Keratinocyte (primary cell): ENCODE measurements at regions not wholly inside any gene's neighbourhood (a gene's known extent, or its start where the extent isn't known, plus 50 kb on each side); places are given as distances from the start of the nearest gene placed in this dataset.

Source experiments
- DNase-seq: peaks from one replicate; pipeline ENCODE4 v3.0.0-alpha.2; 2011; ENCODE audit warnings: low read depth, missing footprints, low spot score
- FAIRE-seq: peaks from 2 replicates; lab custom pipeline; 2011; peaks lifted over from hg19 to GRCh38; lab: Jason Lieb, UNC
- H2AFZ ChIP-seq: 2 replicates; pipeline ENCODE4 v1.6.0; 2012; ENCODE audit warnings: low read length, control low read depth, inconsistent platforms; ENCODE audit not compliant: control insufficient read depth
- H3K27ac ChIP-seq: 2 replicates; pipeline ENCODE4 v1.5.1; 2011; ENCODE audit warnings: low read length; ENCODE audit not compliant: control insufficient read depth, insufficient read depth
- H3K27me3 ChIP-seq: 3 replicates; pipeline ENCODE4 v1.6.0; 2011; ENCODE audit warnings: low read length; ENCODE audit not compliant: control insufficient read depth, insufficient read depth; ENCODE audit errors: extremely low read depth
- H3K36me3 ChIP-seq, 2 experiments: 2 replicates in 1 of 2; 3 replicates in 1 of 2; pipeline ENCODE4 v1.5.1; 2011; ENCODE audit warnings: low read length in 2 of 2, mild to moderate bottlenecking in 1 of 2; ENCODE audit not compliant: control insufficient read depth in 2 of 2, insufficient read depth in 2 of 2; ENCODE audit errors: extremely low read depth in 1 of 2
- H3K4me1 ChIP-seq: 3 replicates; pipeline ENCODE4 v1.5.1; 2011; ENCODE audit warnings: low read length; ENCODE audit not compliant: control insufficient read depth, insufficient read depth; ENCODE audit errors: extremely low read depth
- H3K4me2 ChIP-seq: 3 replicates; pipeline ENCODE4 v1.6.0; 2011; ENCODE audit warnings: low read depth, low read length; ENCODE audit not compliant: control insufficient read depth, insufficient read depth; ENCODE audit errors: extremely low read depth
- H3K4me3 ChIP-seq, 3 experiments: fragments of 200-600 bp in 1 of 3; sonication (generic) in 1 of 3; 2 replicates in 2 of 3; 3 replicates in 1 of 3; pipeline ENCODE4 v1.5.1; 2011 to 2016; ENCODE audit warnings: low read length in 3 of 3, mild to moderate bottlenecking in 3 of 3, control low read depth in 2 of 3, inconsistent platforms in 1 of 3, low read depth in 1 of 3, mixed read lengths in 1 of 3, mixed run types in 1 of 3, moderate library complexity in 1 of 3; ENCODE audit not compliant: control insufficient read depth in 2 of 3, insufficient read depth in 2 of 3; ENCODE audit errors: extremely low read depth in 1 of 3
- H3K79me2 ChIP-seq: 2 replicates; pipeline ENCODE4 v1.6.0; 2012; ENCODE audit warnings: low read length; ENCODE audit not compliant: control insufficient read depth, insufficient read depth
- H3K9ac ChIP-seq: 3 replicates; pipeline ENCODE4 v1.6.0; 2011; ENCODE audit warnings: low read length; ENCODE audit not compliant: control insufficient read depth, insufficient read depth; ENCODE audit errors: extremely low read depth
- H3K9me1 ChIP-seq: 3 replicates; pipeline ENCODE4 v1.6.0; 2011; ENCODE audit warnings: low read length; ENCODE audit not compliant: control insufficient read depth, insufficient read depth; ENCODE audit errors: extremely low read depth
- H3K9me3 ChIP-seq: 2 replicates; pipeline ENCODE4 v1.5.1; 2012; ENCODE audit warnings: low read depth, low read length; ENCODE audit not compliant: control insufficient read depth
- H4K20me1 ChIP-seq: 3 replicates; pipeline ENCODE4 v1.6.0; 2011; ENCODE audit warnings: low read length; ENCODE audit not compliant: control insufficient read depth, insufficient read depth; ENCODE audit errors: extremely low read depth
- CTCF ChIP-seq, 3 experiments: IDR thresholded peaks in 1 of 3; conservative IDR thresholded peaks in 1 of 3; optimal IDR thresholded peaks in 1 of 3; 2 replicates in 2 of 3; 3 replicates in 1 of 3; pipeline versions ENCODE3 to v1.5.1; 2011; ENCODE audit warnings: low read length in 3 of 3, mild to moderate bottlenecking in 3 of 3, moderate library complexity in 2 of 3, control low read depth in 1 of 3, inconsistent platforms in 1 of 3; ENCODE audit not compliant: insufficient read depth in 2 of 3; ENCODE audit errors: extremely low read depth in 1 of 3
- EZH2 ChIP-seq: IDR thresholded peaks from one replicate; pipeline ENCODE4 v1.6.1; 2012; ENCODE audit warnings: inconsistent platforms, mild to moderate bottlenecking, low read length, moderate library complexity
- dilution Hi-C: fragments of 300-500 bp; cut with MboI; formaldehyde crosslinking; loops from one replicate; pipeline ENCODE4 v1.7.0; 2020; ENCODE audit warnings: low sequenced_read_pairs; ENCODE audit not compliant: extremely low pct_ligation_motif_present

GRCh38 chr6:66478705-66479104 lies 771.7 kb upstream of the EYS start:
- Histone ChIP-seq H3K36me3 (no peaks in the 10 kb centered on the region), H3K9me1 (no peaks in the 10 kb centered on the region), H3K27ac (no peak overlapping the region), H3K9ac (no peak overlapping the region), H3K27me3 (no peaks in the 10 kb centered on the region), H3K4me3 (no peak overlapping the region), H3K4me2 (no peak overlapping the region), H3K79me2 (no peaks in the 10 kb centered on the region), H4K20me1 (no peaks in the 10 kb centered on the region), H3K9me3 (no peaks in the 10 kb centered on the region), H2AFZ (no peak overlapping the region), H3K4me1 (no peaks in the 10 kb centered on the region)
- DNase-seq = no peak
- dilution Hi-C loops = no loop called here
- FAIRE-seq = no peak
- TF ChIP-seq CTCF (optimal IDR thresholded peaks at IDR 0.05 in 1 of 3, IDR thresholded peaks at IDR 0.05 in 1 of 3, conservative IDR thresholded peaks at IDR 0.05 in 1 of 3; ENCODE audit: extremely low read depth in 1 of 3, insufficient read depth in 2 of 3, low read length in 3 of 3) (no peak), EZH2 (no peak)

- Histone ChIP-seq H3K36me3 (no peaks in the 10 kb centered on the region), H3K27ac (no peak overlapping the region), H3K27me3 (no peaks in the 10 kb centered on the region), H3K4me1 (no peaks in the 10 kb centered on the region), H3K4me3 (no peak overlapping the region), H4K20me1 (no peaks in the 10 kb centered on the region), H3K79me2 (no peaks in the 10 kb centered on the region), H3K9me3 (no peaks in the 10 kb centered on the region), H3K4me2 (no peak overlapping the region), H3K9me1 (no peaks in the 10 kb centered on the region), H3K9ac (no peak overlapping the region), H2AFZ (no peak overlapping the region)
- dilution Hi-C loops = no loop called here
- TF ChIP-seq EZH2 (no peak), CTCF (optimal IDR thresholded peaks at IDR 0.05 in 1 of 3, IDR thresholded peaks at IDR 0.05 in 1 of 3, conservative IDR thresholded peaks at IDR 0.05 in 1 of 3; ENCODE audit: extremely low read depth in 1 of 3, insufficient read depth in 2 of 3, low read length in 3 of 3) (no peak)
- FAIRE-seq (no peak), DNase-seq (no peak)
Measured at GRCh38 chr6:66435321-66435720, 728.3 kb upstream of the EYS start.
